ENCODE measurements at regions not wholly inside any gene's neighbourhood (a gene's known extent, or its start where the extent isn't known, plus 50 kb on each side); places are given as distances from the start of the nearest gene placed in this dataset.

GRCh38 chr9:23194281-23194680 is 631.8 kb downstream of the ELAVL2 start:
- no peak for DNase-seq (ENCODE audit: low read depth)
- no peak overlapping the region for H3K4me3 ChIP-seq (ENCODE audit: low read length)
- no peak for TF ChIP-seq CTCF (IDR thresholded peaks at IDR 0.05; ENCODE audit: insufficient read depth, low read depth, low read length, missing control alignments)

- no peak overlapping the region for H3K4me3 ChIP-seq (ENCODE audit: low read length)
- no peak for TF ChIP-seq CTCF (IDR thresholded peaks at IDR 0.05; ENCODE audit: insufficient read depth, low read depth, low read length, missing control alignments)
- DNase-seq (ENCODE audit: low read depth), result no peak
These were observed 610.4 kb downstream of the ELAVL2 start for GRCh38 chr9:23215688-23216087.

DNA sequence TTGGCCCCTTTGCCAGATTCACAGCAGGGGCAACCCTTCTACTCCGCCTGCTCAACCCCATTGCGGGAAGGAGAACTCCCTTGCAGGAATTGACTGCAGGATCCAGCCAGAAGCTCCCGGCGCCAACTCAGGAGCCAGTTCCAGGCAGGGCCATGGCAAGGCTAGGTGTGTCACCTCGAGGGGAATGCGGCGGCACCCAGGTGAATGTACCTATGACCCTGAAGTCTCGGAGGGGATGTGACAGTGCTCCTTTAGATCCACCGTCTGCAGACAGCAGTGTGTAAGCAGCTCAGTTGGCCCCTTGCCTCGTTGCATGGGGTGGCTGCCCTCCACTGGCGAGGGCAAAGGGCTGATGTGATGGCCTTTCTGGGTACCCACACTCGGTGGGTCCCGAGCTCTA is 606.6 kb downstream of the ELAVL2 start:
- no peak overlapping the region for H3K4me3 ChIP-seq (ENCODE audit: low read length)
- no peak for TF ChIP-seq CTCF (IDR thresholded peaks at IDR 0.05; ENCODE audit: insufficient read depth, low read depth, low read length, missing control alignments)
- DNase-seq (ENCODE audit: low read depth), result no peak

- H3K4me3 ChIP-seq (ENCODE audit: low read length), result no peak overlapping the region
- TF ChIP-seq CTCF (IDR thresholded peaks at IDR 0.05; ENCODE audit: insufficient read depth, low read depth, low read length, missing control alignments), result no peak
- no peak for DNase-seq (ENCODE audit: low read depth)
These were observed 605.9 kb downstream of the ELAVL2 start for GRCh38 chr9:23220171-23220570.

GRCh38 chr9:23220957-23221356 is 605.1 kb downstream of the ELAVL2 start:
- peak; percentile 37 for DNase-seq (ENCODE audit: low read depth)
- no peak for TF ChIP-seq CTCF (IDR thresholded peaks at IDR 0.05; ENCODE audit: insufficient read depth, low read depth, low read length, missing control alignments)
- no peak overlapping the region for H3K4me3 ChIP-seq (ENCODE audit: low read length)

- no peak for TF ChIP-seq CTCF (IDR thresholded peaks at IDR 0.05; ENCODE audit: insufficient read depth, low read depth, low read length, missing control alignments)
- no peak for DNase-seq (ENCODE audit: low read depth)
- no peak overlapping the region for H3K4me3 ChIP-seq (ENCODE audit: low read length)
These were observed 596.1 kb downstream of the ELAVL2 start for GRCh38 chr9:23229890-23230317.

GRCh38 chr9:23232831-23233230 is 593.2 kb downstream of the ELAVL2 start:
- no peak for DNase-seq (ENCODE audit: low read depth)
- no peak overlapping the region for H3K4me3 ChIP-seq (ENCODE audit: low read length)
- no peak for TF ChIP-seq CTCF (IDR thresholded peaks at IDR 0.05; ENCODE audit: insufficient read depth, low read depth, low read length, missing control alignments)
